ENCODE measurements at regions not wholly inside any gene's neighbourhood (a gene's known extent, or its start where the extent isn't known, plus 50 kb on each side); places are given as distances from the start of the nearest gene placed in this dataset.
"Not testable (repeated sequence)": the region's sequence is repeated elsewhere in the genome, so short reads cannot be mapped to it uniquely, and the experiment has no call there.

GRCh38 chr2:228401065-228401912, 219.8 kb upstream of the SPHKAP start:
- peak in 1 of 2 experiments; percentile 5 for DNase-seq

GRCh38 chr2:228387776-228388175, 206.3 kb upstream of the SPHKAP start:
- no peak for DNase-seq

- DNase-seq, result peak in 1 of 2 experiments; percentile 35
These were observed 197.4 kb upstream of the SPHKAP start for GRCh38 chr2:228378696-228379425.

- no peak for DNase-seq
These were observed 196.7 kb upstream of the SPHKAP start for GRCh38 chr2:228378233-228378632.

- no peak for DNase-seq
These were observed 196.0 kb upstream of the SPHKAP start for GRCh38 chr2:228377533-228377932.

GRCh38 chr2:228374741-228375140, 193.3 kb upstream of the SPHKAP start:
- DNase-seq, result peak in 1 of 2 experiments; percentile 62

- DNase-seq, result no peak
These were observed 191.7 kb upstream of the SPHKAP start for GRCh38 chr2:228373191-228373590.

GRCh38 chr2:228372212-228372611, 190.7 kb upstream of the SPHKAP start:
- no peak for DNase-seq

GRCh38 chr2:228369400-228370031, 188.0 kb upstream of the SPHKAP start:
- DNase-seq, result peak in 1 of 2 experiments; percentile 67

- DNase-seq, result peak in 1 of 2 experiments; percentile 56
These were observed 185.9 kb upstream of the SPHKAP start for GRCh38 chr2:228367356-228367755.

- no peak for DNase-seq
These were observed 178.0 kb upstream of the SPHKAP start for GRCh38 chr2:228359473-228359872.

- DNase-seq, result no peak
These were observed 174.4 kb upstream of the SPHKAP start for GRCh38 chr2:228355897-228356296.

- DNase-seq, result not testable (repeated sequence)
These were observed 171.5 kb upstream of the SPHKAP start for GRCh38 chr2:228352980-228353379.

GRCh38 chr2:228352048-228352447, 170.6 kb upstream of the SPHKAP start:
- peak in 1 of 2 experiments; percentile 70 for DNase-seq

- no peak for DNase-seq
These were observed 167.1 kb upstream of the SPHKAP start for GRCh38 chr2:228348516-228349064.

GRCh38 chr2:228344531-228344930, 163.0 kb upstream of the SPHKAP start:
- DNase-seq, result no peak

- no peak for DNase-seq
These were observed 158.0 kb upstream of the SPHKAP start for GRCh38 chr2:228339525-228339924.

GRCh38 chr2:228334180-228334579, 152.7 kb upstream of the SPHKAP start:
- DNase-seq, result no peak

GRCh38 chr2:228329282-228329681, 147.8 kb upstream of the SPHKAP start:
- DNase-seq, result peak; percentile 39 to 83

GRCh38 chr2:228321015-228321414, 139.5 kb upstream of the SPHKAP start:
- peak in 1 of 2 experiments; percentile 28 for DNase-seq

GRCh38 chr2:228318218-228318617, 136.7 kb upstream of the SPHKAP start:
- DNase-seq, result peak; percentile 9 to 79

- DNase-seq, result no peak
These were observed 130.7 kb upstream of the SPHKAP start for GRCh38 chr2:228312172-228312571.

GRCh38 chr2:228303960-228304359, 122.5 kb upstream of the SPHKAP start:
- DNase-seq, result no peak

Data from NCI-H446 (cell line).